ENCODE measurements at regions not wholly inside any gene's neighbourhood (a gene's known extent, or its start where the extent isn't known, plus 50 kb on each side); places are given as distances from the start of the nearest gene placed in this dataset.

- DNase-seq (ENCODE audit: extremely low read depth, insufficient read length): no peak
- no peak for TF ChIP-seq CTCF (IDR thresholded peaks at IDR 0.05; ENCODE audit: insufficient read depth, low read length, poor library complexity, severe bottlenecking)
These were observed 185.0 kb downstream of the SREK1 start for GRCh38 chr5:66329078-66329477.

GRCh38 chr5:66333192-66333591 lies 189.1 kb downstream of the SREK1 start:
- DNase-seq (ENCODE audit: extremely low read depth, insufficient read length): no peak
- no peak for TF ChIP-seq CTCF (IDR thresholded peaks at IDR 0.05; ENCODE audit: insufficient read depth, low read length, poor library complexity, severe bottlenecking)
- H3K27me3 ChIP-seq (replicated peaks; ENCODE audit: control insufficient read depth, insufficient read depth, low read length): no peaks in the 10 kb centered on the region; the same call in none of the 2 replicates
- no peaks in the 10 kb centered on the region for H3K36me3 ChIP-seq (ENCODE audit: control insufficient read depth, insufficient read depth, low read length)
- H3K4me3 ChIP-seq (replicated peaks; ENCODE audit: low read depth, low read length): no peak overlapping the region

More at GRCh38 chr5:66329078-66329477, 185.0 kb downstream of the SREK1 start:
- H3K27me3 ChIP-seq (replicated peaks; ENCODE audit: control insufficient read depth, insufficient read depth, low read length): no peaks in the 10 kb centered on the region; the same call in none of the 2 replicates
- no peaks in the 10 kb centered on the region for H3K36me3 ChIP-seq (ENCODE audit: control insufficient read depth, insufficient read depth, low read length)
- no peak overlapping the region for H3K4me3 ChIP-seq (replicated peaks; ENCODE audit: low read depth, low read length)

DNA sequence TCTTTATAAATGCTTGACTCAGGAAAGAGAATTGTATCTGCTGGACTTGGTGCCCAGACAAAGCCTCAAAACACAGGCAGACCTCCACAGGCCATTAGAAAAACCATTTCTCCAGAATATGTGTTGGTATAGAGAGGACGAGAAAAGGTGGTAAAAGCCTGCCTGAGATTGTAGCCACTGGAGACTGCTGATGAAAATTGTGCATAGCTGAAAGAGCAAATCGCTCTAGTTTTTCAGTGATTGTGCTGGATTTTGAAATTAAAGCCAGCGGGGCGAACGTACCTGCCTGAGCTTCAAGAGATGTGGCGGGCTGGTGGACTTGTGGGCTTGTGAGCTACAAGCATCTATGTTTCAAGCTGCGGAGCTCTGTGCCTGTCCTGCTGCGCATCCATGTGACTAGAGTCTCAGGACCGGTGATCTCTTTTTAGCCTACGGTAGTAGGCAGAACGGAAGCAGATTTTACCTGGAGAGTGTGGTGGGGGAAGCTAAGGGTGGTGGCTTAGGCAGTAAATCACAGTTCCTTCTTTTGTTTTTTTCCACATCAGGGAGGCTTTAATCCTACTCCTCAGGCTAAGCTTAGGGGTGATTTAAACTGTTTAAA lies 193.6 kb downstream of the SREK1 start:
- Histone ChIP-seq H3K27me3 (replicated peaks; ENCODE audit: control insufficient read depth, insufficient read depth, low read length) (no peaks in the 10 kb centered on the region; the same call in 1 of the 2 replicates), H3K36me3 (ENCODE audit: control insufficient read depth, insufficient read depth, low read length) (no peaks in the 10 kb centered on the region), H3K4me3 (replicated peaks; ENCODE audit: low read depth, low read length) (no peak overlapping the region)
- no peak for DNase-seq (ENCODE audit: extremely low read depth, insufficient read length)
- no peak for TF ChIP-seq CTCF (IDR thresholded peaks at IDR 0.05; ENCODE audit: insufficient read depth, low read length, poor library complexity, severe bottlenecking)

DNA sequence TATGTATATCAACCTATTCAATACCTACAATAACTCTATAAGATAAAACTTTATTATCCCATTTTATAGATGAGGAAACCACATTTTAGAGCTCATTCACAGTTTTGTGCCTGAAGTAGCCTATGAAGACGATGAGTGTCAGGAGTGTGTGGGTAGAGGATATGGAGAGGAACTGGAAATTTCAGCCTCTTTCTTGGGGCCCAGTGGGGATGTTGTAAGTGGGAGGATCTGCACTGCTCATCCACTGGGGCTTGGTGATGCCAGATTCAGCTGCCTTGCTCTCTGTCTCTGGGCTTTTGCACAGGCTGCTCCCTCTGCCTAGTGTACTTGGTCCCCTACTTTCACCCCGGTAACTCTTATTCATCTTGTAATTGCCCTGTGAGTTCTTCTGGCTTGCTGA lies 194.7 kb downstream of the SREK1 start:
- Histone ChIP-seq H3K36me3 (ENCODE audit: control insufficient read depth, insufficient read depth, low read length) (no peaks in the 10 kb centered on the region), H3K4me3 (replicated peaks; ENCODE audit: low read depth, low read length) (no peak overlapping the region), H3K27me3 (replicated peaks; ENCODE audit: control insufficient read depth, insufficient read depth, low read length) (no peaks in the 10 kb centered on the region; the same call in 1 of the 2 replicates)
- no peak for DNase-seq (ENCODE audit: extremely low read depth, insufficient read length)
- no peak for TF ChIP-seq CTCF (IDR thresholded peaks at IDR 0.05; ENCODE audit: insufficient read depth, low read length, poor library complexity, severe bottlenecking)

DNA sequence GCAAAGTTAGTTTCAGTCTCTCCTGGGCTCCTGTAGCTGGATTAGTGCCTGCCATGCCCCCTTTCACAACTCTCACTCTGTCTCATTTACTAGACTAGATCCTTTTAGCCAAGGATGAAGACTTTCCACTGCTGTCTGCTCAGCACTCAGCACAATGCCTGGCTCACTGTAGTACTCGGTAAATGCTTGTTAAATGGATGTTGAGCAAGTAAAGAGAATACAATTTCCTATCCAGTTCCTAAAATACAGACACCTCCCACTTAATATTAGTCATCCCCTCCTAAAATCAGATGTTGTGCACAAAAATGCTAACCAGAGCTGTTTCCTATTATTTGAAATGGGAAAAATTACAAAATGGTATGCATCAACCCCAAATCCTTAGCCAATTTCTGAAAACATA lies 195.8 kb downstream of the SREK1 start:
- no peak overlapping the region for H3K4me3 ChIP-seq (replicated peaks; ENCODE audit: low read depth, low read length)

More for the DNA sequence above, 195.8 kb downstream of the SREK1 start:
- no peak for DNase-seq (ENCODE audit: extremely low read depth, insufficient read length)
- Histone ChIP-seq H3K27me3 (replicated peaks; ENCODE audit: control insufficient read depth, insufficient read depth, low read length) (no peaks in the 10 kb centered on the region; the same call in 1 of the 2 replicates), H3K36me3 (ENCODE audit: control insufficient read depth, insufficient read depth, low read length) (no peaks in the 10 kb centered on the region)
- TF ChIP-seq CTCF (IDR thresholded peaks at IDR 0.05; ENCODE audit: insufficient read depth, low read length, poor library complexity, severe bottlenecking): no peak

Data from GM06990 (cell line).